HG03457 (cell line): ENCODE measurements at regions not wholly inside any gene's neighbourhood (a gene's known extent, or its start where the extent isn't known, plus 50 kb on each side); places are given as distances from the start of the nearest gene placed in this dataset.

Experiments used
- ATAC-seq: cut with Tn5 transposase; IDR thresholded peaks from one replicate; pipeline ENCODE4 v1.9.1; 2021; ENCODE audit warnings: moderate number of reproducible peaks; ENCODE audit not compliant: unreplicated experiment

DNA sequence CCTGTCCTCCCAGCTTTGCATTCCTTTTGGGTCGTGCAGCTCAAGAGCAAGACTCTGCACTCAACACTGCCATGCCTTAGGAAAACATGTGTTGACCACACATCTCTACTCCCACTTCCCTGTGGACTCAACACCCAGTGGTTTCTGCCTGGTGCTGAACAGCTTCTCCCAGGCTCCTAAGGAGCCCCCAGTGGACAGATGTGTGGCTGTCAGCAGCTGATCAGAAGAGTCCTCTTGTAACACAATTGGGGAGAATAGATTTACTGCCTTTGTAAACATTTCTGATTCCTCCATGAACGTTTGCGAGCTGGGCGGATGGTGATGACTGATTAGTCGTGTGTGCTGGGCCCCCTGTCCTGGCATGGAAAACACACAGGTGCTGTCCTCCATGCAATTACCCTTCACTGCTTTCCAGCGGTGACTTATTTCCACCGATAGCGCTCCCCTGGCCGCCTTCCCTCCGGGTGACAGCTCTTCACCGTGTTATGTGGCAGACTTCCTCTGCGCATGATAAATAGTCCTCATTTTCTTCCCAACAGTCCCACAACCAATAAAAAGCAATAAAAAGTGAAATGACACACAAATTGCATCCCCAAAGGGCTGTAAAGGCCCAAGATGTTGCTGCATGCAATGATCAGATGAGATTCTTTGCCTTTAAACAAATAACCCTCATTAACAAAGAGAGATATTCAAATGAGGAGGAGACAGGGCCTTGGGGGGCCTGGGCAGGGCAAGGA, 249.4 kb upstream of the AJAP1 start:
- no peak for ATAC-seq

DNA sequence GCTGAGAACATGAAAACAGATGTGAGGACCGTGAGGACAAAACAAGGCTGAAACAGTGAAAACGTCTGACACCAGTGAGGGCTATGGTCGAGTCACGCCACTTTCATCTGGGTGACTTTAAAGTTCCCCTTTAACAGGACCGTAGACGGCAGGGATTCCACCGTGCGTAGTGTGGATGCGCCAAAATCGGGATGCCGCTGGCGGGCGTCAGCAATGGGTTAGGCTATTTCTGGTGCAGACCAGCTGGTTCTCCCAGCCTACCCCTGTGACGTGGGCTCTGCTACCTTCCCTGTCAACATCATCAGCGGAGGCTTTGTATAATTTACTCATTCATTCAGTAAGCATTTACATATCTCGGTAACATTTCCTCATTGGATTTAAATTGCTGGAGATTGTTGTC, 246.6 kb upstream of the AJAP1 start:
- no peak for ATAC-seq

GRCh38 chr1:4408380-4408779, 246.0 kb upstream of the AJAP1 start:
- no peak for ATAC-seq

GRCh38 chr1:4411862-4412261, 242.5 kb upstream of the AJAP1 start:
- ATAC-seq, result no peak

GRCh38 chr1:4415476-4415875, 238.9 kb upstream of the AJAP1 start:
- ATAC-seq, result no peak

DNA sequence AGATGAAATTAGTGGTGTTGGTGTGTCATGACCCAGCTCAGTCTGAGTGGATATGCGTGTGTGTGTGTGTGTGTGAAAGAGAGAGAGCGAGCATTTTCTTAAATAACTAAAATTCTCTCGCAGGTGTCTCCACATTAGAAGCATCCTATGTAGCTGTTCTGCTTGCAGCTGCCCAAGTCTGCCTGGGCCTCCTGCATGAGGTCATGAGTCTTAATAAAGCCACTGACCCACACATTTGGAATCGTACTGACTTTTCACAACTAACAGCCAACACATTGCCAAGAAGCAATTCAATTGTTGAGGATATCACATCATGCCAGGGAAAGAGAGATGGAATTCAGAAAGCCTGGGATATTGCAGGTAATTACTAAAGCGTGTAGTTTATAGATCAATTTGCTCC, 238.2 kb upstream of the AJAP1 start:
- ATAC-seq, result no peak

DNA sequence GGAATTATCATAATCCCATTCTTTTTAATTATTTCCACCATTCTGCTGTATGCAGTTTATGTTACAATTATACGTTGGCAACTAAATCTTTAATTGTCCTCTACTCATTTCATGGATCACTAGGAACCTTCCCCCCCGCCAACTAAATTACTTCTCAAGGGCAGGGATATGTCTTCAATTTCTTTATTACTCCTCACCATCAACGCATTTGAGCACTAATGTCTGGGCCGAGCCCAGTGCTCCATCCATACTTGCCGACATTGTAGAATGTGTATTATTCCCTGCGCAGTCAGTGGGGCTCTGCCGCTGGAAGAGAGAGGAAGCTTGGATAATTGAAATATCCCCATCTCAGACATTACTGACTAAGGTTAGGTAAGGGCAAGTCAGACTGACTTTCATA, 236.4 kb upstream of the AJAP1 start:
- ATAC-seq, result no peak

DNA sequence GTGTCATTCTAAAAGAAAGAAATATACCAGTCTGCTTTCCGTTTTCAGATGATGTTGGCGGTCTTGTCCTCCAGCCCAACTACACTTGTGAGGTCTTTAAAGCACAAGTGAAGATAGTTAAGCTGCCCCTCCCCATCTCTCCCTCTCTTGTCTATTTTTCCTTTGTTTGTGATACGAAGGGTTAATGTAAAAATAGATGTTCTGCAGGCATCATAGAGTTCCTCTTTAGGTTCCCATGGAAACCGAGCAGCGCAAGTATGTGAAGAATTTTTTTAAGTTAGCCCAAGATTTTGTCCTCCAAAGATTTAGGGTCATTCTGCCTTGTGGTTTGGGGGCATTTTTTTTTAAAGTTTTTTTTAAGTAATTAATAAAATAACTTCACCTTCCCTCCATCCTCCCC, 232.4 kb upstream of the AJAP1 start:
- ATAC-seq, result no peak

DNA sequence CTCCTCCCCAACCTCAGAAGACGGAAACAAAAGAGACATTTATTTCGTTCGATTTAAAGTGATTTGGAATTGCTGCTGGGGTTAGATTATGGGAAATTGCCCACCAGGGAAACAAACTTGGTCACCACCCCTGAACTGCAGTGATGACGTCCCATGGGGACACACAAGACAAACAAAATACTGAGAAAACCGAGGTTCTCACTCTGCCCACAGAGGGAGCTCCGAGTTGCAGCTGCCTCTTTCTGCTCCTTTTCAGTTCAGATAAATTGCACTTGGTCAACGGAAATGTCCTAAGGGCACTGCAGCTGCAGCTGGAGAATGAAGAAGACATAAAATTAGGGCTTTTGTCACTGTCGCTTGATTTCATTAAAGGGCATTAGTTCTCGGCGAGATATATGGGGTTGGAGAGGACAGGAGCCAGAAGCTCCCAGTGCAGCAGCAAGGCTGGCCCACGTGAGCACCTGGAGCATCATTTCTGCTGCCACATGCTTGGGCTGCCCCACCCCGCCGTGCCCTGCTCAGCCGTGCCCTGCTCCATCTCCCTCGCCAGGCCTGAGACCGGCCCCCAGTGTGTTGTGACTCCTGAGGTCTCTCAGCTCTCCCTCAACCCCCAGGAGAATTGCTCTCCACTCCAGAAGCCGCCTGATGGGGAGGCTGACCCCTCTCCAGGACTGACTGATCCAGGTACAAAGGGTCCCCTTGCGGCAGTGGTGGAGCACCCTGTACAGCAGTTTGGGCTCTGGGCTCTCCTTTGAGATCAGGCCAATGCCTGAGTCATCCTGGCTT, 231.7 kb upstream of the AJAP1 start:
- no peak for ATAC-seq

DNA sequence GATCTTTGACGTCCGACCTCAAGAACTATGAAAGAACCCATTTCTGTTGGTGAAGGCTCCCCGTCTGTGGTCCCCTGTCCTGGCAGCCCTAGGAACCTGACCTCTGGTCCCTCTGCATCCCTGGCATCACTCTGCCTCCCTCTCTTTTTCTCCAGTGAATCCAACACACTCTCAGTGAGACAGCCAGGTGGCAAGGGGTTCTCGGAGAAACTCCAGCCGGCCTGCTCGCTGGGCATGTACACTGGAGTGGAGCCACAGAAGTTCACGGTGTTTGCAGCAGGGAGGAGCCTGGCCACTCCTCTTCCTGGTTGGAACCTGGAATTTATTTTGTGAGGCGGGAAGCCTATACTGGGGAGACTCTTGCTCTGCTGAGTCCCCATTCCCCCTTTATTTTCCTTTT, 230.2 kb upstream of the AJAP1 start:
- ATAC-seq, result no peak

DNA sequence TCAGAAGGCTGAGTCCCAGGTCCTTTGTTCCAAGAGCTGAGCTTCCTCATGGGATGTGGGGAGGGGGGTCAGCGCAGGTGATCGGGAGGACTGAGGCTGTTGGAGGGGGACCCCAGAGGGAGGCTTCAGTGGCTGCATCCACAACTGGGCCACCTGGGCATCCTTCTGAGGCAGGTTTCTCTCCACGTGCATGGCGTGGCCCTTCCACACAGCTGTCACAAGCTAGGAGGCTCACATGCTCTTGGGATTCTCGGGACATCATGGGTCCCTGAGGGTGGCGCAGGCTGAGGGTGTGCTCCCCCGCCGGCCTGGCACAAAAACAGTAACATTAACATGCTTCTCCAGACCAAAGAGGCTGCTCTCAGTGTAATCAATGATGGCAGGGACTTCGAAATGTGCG, 229.6 kb upstream of the AJAP1 start:
- no peak for ATAC-seq

- ATAC-seq, result no peak
Observed at GRCh38 chr1:4425892-4426291, 228.5 kb upstream of the AJAP1 start.

DNA sequence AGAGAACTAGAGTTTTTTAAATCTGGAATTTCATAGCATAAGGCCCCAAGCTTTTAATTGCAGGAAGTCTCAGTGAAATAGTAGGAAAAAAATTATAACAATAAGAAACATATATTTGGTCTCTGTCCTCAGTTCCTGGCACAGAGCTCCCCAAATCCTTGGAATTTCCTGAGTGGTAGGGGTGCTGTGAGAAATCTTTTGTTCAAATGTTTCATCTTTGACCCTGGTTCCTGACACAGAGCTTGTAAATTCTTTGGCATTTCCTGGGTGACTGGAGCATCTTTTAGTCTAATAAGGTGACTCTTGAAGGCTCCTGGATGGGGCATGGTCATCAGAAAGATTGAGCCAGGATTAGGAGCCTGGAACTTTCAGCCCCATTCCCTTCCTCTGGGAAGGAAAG, 225.7 kb upstream of the AJAP1 start:
- no peak for ATAC-seq

DNA sequence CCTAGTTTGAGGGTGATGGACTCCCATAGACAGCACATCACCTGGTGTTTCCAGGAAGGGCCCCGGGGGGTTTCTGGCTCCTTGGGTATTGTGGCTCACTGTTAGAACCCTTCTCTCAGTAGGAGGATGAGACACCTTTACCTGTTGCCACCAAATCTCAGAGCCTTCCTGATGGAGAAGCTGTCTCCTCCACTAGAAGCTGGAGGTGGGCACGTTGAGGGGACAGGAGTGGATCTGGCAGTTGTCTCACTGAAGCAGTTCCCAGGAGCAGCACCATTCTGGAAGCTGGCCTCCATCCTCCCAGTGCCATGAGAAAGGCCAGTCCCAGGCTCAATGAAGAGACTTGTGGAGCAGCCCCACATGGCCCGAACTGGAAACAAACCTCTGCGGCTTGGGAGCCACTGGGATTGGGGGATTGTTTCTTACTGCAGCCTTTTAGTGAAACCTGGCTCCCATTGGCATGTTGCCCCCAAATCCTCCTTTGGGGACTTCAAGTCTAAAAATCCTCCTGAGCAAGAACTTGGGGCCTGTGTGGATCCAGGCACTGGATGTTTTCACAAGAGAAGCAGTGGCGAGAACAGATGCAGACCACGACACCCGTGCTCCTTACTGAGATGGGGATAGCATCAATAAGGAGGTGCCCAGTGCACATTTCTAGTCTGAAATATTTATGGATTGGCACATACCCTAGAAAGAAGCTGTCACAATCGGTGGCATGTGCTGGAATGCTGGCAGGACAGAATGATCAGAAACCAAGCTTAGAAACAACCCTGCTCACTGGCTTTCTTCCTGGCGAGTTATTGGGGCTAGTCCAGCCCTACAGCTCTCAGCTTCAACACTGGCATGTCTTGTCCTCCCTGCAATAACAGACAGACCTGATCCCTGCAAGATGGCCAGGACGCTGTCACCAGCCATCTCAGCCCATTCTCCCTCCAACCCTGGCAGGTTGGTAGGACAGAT, 223.7 kb upstream of the AJAP1 start:
- no peak for ATAC-seq

- ATAC-seq, result no peak
Observed at GRCh38 chr1:4431491-4431890, 222.9 kb upstream of the AJAP1 start.

DNA sequence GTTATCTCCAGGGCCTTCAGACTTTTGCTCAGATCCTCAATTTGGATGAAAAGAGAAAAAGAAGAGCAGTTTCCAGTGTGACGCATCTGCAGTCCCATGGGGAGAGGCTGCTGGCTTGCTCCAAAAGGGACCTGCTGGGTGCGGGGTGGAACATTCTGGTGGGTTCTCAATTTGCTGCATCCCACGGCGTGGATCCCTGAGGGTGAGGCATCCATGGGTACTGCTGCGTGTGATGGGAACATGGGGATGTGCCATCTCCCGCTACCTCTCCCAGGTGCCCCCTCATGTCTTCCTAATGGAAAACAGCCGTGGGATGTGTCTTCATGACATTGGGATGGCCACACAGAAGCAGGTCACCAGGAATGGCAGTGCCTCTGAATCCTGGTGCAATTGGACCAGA, 221.3 kb upstream of the AJAP1 start:
- no peak for ATAC-seq

- ATAC-seq, result no peak
Observed at GRCh38 chr1:4444086-4444485, 210.3 kb upstream of the AJAP1 start.

- ATAC-seq, result no peak
Observed at GRCh38 chr1:4447778-4448420, 206.5 kb upstream of the AJAP1 start.

DNA sequence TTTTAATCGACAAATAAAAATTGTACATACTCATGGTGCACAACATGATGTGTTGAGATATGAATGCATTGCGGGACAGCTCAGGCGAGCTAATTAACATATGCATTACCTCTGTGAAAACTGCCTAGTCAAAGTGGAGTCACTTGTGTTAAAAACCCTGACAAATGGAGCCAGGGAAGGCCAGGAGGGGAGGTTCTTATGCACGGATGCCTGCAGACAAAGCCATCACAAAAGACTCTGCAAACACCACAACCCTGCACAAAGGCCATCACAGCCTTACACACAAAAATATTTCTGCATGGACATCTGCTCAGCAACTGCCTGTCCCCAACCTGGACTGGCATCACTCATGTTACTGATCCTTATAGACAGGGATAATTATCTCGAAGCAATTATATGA, 204.4 kb upstream of the AJAP1 start:
- ATAC-seq, result no peak

DNA sequence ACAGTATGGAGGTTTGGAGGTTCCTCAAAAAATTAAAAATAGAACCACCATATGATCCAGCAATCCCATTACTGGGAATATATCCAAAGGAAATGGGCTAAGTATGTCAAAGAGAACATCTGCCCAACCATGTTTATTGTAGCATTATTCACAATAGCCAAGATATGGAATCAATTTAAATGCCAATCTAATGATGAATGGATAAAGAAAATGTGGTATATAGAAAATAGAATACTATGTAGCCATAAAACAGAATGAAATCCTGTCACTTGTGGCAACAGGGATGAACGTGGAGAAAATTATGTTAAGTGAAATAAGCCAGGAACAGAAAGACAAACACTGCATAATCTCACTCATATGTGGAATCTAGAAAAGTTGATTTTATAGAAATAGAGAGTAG, 201.7 kb upstream of the AJAP1 start:
- ATAC-seq, result no peak

DNA sequence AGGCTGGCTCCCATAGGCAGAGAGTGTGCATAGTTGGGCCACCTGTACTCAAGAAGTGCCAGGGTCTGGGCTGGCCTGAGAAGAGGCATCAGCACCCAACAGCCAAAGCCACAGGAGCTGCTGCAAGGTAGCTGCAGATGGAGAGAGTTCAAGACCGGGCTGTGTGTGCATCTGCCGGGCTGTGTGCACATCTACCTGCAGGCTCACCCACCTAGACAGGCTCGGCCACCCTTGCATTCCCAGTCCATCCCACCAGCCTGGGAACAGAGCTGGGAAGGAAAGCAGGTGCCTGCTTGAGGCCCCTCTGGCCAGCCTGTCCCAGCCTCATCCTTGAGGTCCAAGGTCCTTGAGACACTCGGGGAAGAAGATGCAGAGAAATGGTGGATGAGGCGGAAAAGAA, 194.4 kb upstream of the AJAP1 start:
- ATAC-seq, result no peak
